Ishikawa (cell line): ENCODE measurements at regions not wholly inside any gene's neighbourhood (a gene's known extent, or its start where the extent isn't known, plus 50 kb on each side); places are given as distances from the start of the nearest gene placed in this dataset.

Source experiments
- CEBPB ChIP-seq: IDR thresholded peaks from 2 replicates; pipeline ENCODE4 v1.6.1; 2012
- CREB1 ChIP-seq: IDR thresholded peaks from 2 replicates; pipeline ENCODE4 v1.6.1; 2012; ENCODE audit warnings: low read depth
- EGR1 ChIP-seq: IDR thresholded peaks from 2 replicates; pipeline ENCODE4 v1.6.1; 2012
- EP300 ChIP-seq: IDR thresholded peaks from 2 replicates; pipeline ENCODE4 v1.6.1; 2012; ENCODE audit warnings: borderline replicate concordance
- FOXM1 ChIP-seq: IDR thresholded peaks from 2 replicates; pipeline ENCODE4 v1.6.1; 2012; ENCODE audit warnings: low read depth, borderline replicate concordance
- NFIC ChIP-seq: IDR thresholded peaks from 2 replicates; pipeline ENCODE4 v1.6.1; 2012
- RAD21 ChIP-seq: IDR thresholded peaks from 2 replicates; pipeline ENCODE4 v1.6.1; 2012; ENCODE audit warnings: low read depth
- REST ChIP-seq: IDR thresholded peaks from 2 replicates; pipeline ENCODE4 v1.6.1; 2012; ENCODE audit warnings: low read depth, mild to moderate bottlenecking
- TAF1 ChIP-seq: IDR thresholded peaks from 2 replicates; pipeline ENCODE4 v1.6.1; 2012; ENCODE audit warnings: low read depth, mild to moderate bottlenecking
- TCF12 ChIP-seq: IDR thresholded peaks from 2 replicates; pipeline ENCODE4 v1.6.1; 2012; ENCODE audit warnings: low read depth
- TEAD4 ChIP-seq: IDR thresholded peaks from 2 replicates; pipeline ENCODE4 v1.6.1; 2012
- YY1 ChIP-seq: IDR thresholded peaks from 2 replicates; pipeline ENCODE4 v1.6.1; 2012; ENCODE audit warnings: low read depth
- ZBTB7A ChIP-seq: IDR thresholded peaks from 2 replicates; pipeline ENCODE4 v1.6.1; 2012; ENCODE audit warnings: low read depth
- TF ChIP-seq, protein P1 (sequence below): IDR thresholded peaks from 2 replicates; pipeline ENCODE4 v1.6.1; 2012
- TF ChIP-seq, protein P2 (sequence below): IDR thresholded peaks from 2 replicates; pipeline ENCODE4 v1.6.1; 2012

DNA sequence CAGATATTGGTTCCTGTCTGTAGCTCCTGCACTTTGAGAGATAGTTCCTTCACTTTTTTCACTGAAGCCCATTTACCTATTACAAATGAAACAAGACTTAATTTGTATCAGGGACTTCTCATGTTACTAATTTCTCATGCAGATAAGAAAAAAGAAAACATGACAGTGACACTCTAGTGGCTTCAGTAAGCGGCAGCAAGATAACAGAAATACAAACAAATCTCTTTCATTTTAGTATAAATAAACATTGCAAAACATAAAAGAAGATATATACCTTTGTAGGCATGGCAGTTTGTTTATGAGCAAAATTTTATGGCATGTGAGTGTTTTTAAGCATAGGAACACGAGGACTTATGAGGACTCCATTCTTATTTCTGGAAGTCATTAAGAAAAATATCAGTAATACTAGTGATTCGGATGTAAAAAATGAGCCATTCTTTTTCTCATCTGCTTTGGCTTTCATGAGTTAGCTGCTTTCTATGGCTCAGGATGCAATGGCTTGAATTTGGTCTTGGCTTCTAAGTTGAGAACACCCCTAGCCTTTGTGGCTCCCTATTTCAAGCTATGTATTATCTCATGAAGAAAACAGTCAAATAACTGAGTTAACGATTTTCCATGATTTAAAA, 310.1 kb upstream of the RGS6 start:
- TF ChIP-seq TAF1 (no peak), TEAD4 (no peak), REST (no peak), CREB1 (no peak), EGR1 (no peak), FOXM1 (no peak), NFIC (no peak), YY1 (no peak), CEBPB (no peak), ZBTB7A (no peak), TCF12 (no peak), RAD21 (no peak), EP300 (no peak)
- TF ChIP-seq, protein P1, sequence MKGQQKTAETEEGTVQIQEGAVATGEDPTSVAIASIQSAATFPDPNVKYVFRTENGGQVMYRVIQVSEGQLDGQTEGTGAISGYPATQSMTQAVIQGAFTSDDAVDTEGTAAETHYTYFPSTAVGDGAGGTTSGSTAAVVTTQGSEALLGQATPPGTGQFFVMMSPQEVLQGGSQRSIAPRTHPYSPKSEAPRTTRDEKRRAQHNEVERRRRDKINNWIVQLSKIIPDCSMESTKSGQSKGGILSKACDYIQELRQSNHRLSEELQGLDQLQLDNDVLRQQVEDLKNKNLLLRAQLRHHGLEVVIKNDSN, result no peak
- TF ChIP-seq, protein P2, sequence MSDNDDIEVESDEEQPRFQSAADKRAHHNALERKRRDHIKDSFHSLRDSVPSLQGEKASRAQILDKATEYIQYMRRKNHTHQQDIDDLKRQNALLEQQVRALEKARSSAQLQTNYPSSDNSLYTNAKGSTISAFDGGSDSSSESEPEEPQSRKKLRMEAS, result no peak

DNA sequence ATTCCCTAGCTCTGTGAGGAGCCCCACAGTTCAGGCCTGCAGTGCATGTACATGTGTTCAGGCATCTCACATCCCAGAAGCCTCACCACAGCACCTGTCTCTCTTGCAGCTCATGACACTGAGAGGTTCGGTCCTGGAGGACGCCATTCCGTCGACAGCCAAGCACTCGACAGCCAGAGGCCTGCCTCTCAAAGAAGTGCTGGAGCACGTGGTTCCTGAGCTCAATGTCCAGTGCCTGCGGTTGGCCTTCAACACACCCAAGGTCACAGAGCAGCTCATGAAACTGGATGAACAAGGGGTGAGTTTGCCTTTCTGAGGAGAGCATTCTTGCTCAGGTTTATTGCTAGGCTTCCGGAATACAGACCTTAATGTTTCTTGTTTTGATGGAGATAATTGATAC, 308.3 kb upstream of the RGS6 start:
- no peak for TF ChIP-seq CREB1
- no peak for TF ChIP-seq CEBPB
- TF ChIP-seq ZBTB7A, result no peak
- no peak for TF ChIP-seq REST
- TF ChIP-seq FOXM1, result no peak

DNA sequence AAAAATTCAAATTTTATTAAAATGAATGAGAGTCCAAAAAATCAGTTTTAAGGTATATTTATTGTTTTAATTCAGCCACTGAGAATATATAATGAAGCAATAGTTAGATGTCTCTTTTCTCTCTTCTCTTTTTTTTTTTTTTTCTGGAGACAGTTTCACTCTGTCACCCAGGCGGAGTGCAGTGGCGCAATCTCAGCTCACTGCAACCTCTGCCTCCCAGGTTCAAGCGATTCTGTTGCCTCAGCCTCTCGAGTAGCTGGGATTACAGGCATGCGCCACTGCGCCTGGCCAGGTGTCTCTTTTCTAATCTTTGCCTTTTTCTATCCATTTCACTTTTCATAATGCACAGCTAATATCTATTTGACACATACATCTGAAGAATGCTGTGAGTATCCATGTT, 307.1 kb upstream of the RGS6 start:
- no peak for TF ChIP-seq RAD21
- no peak for TF ChIP-seq REST

- TF ChIP-seq RAD21 (no peak), FOXM1 (no peak), TEAD4 (no peak), EGR1 (no peak), YY1 (no peak), CEBPB (no peak), TCF12 (no peak), EP300 (no peak), REST (no peak), NFIC (no peak), CREB1 (no peak), TAF1 (no peak), ZBTB7A (no peak)
- TF ChIP-seq, protein P1, result no peak
- TF ChIP-seq, protein P2, result no peak
Measured at GRCh38 chr14:71625891-71626701, 306.1 kb upstream of the RGS6 start.
